Neural progenitor cell (in vitro differentiated cells): ENCODE measurements at regions not wholly inside any gene's neighbourhood (a gene's known extent, or its start where the extent isn't known, plus 50 kb on each side); places are given as distances from the start of the nearest gene placed in this dataset.

Experiments
- CTCF ChIP-seq: fragments of 200-600 bp; sonication (generic); IDR thresholded peaks from 2 replicates; pipeline ENCODE4 v1.5.1; 2017; ENCODE audit warnings: antibody characterized with exemption, mild to moderate bottlenecking
- EZH2 ChIP-seq: fragments of 200-600 bp; sonication (generic); IDR thresholded peaks from 2 replicates; pipeline ENCODE4 v1.6.1; 2017; ENCODE audit warnings: antibody characterized with exemption, mild to moderate bottlenecking, moderate library complexity

GRCh38 chr10:33791272-33791660 is 456.8 kb upstream of the NRP1 start:
- TF ChIP-seq EZH2 (no peak), CTCF (no peak)
